GM12878 (cell line): ENCODE measurements at regions not wholly inside any gene's neighbourhood (a gene's known extent, or its start where the extent isn't known, plus 50 kb on each side); places are given as distances from the start of the nearest gene placed in this dataset.

Source experiments
- ATAC-seq: fragments of 200-7000 bp; cut with Tn5 transposase; 3 replicates; pipeline ENCODE4 v1.9.1; 2020; ENCODE audit warnings: mild to moderate bottlenecking, moderate library complexity
- BruUV-seq: library from RNA; stranded (reverse); fragments of 400-500 nt; replicated peaks from 2 replicates; lab custom pipeline; 2021; lab: Mats Ljungman, UMichigan
- CTCF ChIA-PET: fragments of 300-600 bp; sonication (Branson Sonifier 250); formaldehyde crosslinking; extraction: SDS; loops from one replicate; lab custom pipeline; 2021; ENCODE audit warnings: inconsistent platforms; lab: Yijun Ruan, JAX
- POLR2A ChIA-PET: fragments of 350-600 bp; formaldehyde crosslinking; extraction: SDS; loops from one replicate; lab custom pipeline; 2021; ENCODE audit warnings: inconsistent platforms; lab: Charles Lee
- RAD21 ChIA-PET: fragments of 300-600 bp; sonication (Branson Sonifier 250); formaldehyde crosslinking; loops from one replicate; lab custom pipeline; 2023; ENCODE audit warnings: antibody characterized with exemption; ENCODE audit not compliant: unreplicated experiment; lab: Charles Lee
- SMC1A ChIA-PET: fragments of 300-600 bp; sonication (Branson Sonifier 250); formaldehyde crosslinking; loops from one replicate; lab custom pipeline; 2023; ENCODE audit not compliant: unreplicated experiment, uncharacterized antibody; lab: Charles Lee
- DNase-seq: peaks from one replicate; pipeline ENCODE4 v3.0.0-alpha.2; 2011; ENCODE audit warnings: low read depth, low spot score
- FAIRE-seq: peaks from 3 replicates; lab custom pipeline; 2011; peaks lifted over from hg19 to GRCh38; lab: Jason Lieb, UNC
- H2AFZ ChIP-seq: 2 replicates; pipeline ENCODE4 v1.6.0; 2011; ENCODE audit warnings: low read depth, low read length, control low read depth; ENCODE audit not compliant: control insufficient read depth
- H3K27ac ChIP-seq: 2 replicates; pipeline ENCODE4 v1.5.1; 2011; ENCODE audit warnings: control low read depth; ENCODE audit not compliant: control insufficient read depth, insufficient read depth
- H3K27me3 ChIP-seq, 2 experiments: replicated peaks in 1 of 2; 2 replicates each; pipeline versions ENCODE4 v1.6.0 to v1.6.1; 2011; ENCODE audit warnings: low read length in 1 of 2; ENCODE audit not compliant: control insufficient read depth in 2 of 2, insufficient read depth in 2 of 2
- H3K36me3 ChIP-seq, 2 experiments: 2 replicates each; pipeline ENCODE4 v1.5.1; 2011; ENCODE audit warnings: low read length in 1 of 2; ENCODE audit not compliant: control insufficient read depth in 2 of 2, insufficient read depth in 2 of 2
- H3K4me1 ChIP-seq: 2 replicates; pipeline ENCODE4 v1.6.1; 2011; ENCODE audit warnings: mild to moderate bottlenecking, low read length, moderate library complexity, mixed read lengths; ENCODE audit not compliant: control insufficient read depth, insufficient read depth
- H3K4me2 ChIP-seq: 2 replicates; pipeline ENCODE4 v1.6.0; 2011; ENCODE audit warnings: control low read depth; ENCODE audit not compliant: control insufficient read depth, insufficient read depth
- H3K4me3 ChIP-seq: fragments of 200-600 bp; sonication (generic); 2 replicates; pipeline ENCODE4 v1.5.1; 2016
- H3K79me2 ChIP-seq: 2 replicates; pipeline ENCODE4 v1.6.0; 2011; ENCODE audit warnings: low read length; ENCODE audit not compliant: control insufficient read depth, insufficient read depth
- H3K9ac ChIP-seq: 2 replicates; pipeline ENCODE4 v1.8.0; 2011; ENCODE audit warnings: low read length, control low read depth, mixed read lengths; ENCODE audit not compliant: control insufficient read depth, insufficient read depth
- H3K9me3 ChIP-seq: replicated peaks from 3 replicates; pipeline ENCODE4 v1.5.1; 2011; ENCODE audit warnings: mild to moderate bottlenecking, low read length; ENCODE audit not compliant: control insufficient read depth, insufficient read depth
- H4K20me1 ChIP-seq: 2 replicates; pipeline ENCODE4 v1.6.0; 2011; ENCODE audit not compliant: control insufficient read depth, insufficient read depth
- EGR1 ChIP-seq, 2 experiments: IDR thresholded peaks; 1 replicate in 1 of 2; 2 replicates in 1 of 2; pipeline ENCODE4 v1.6.1; 2011 to 2012; ENCODE audit warnings: low read depth in 2 of 2, low read length in 2 of 2, borderline replicate concordance in 1 of 2, mild to moderate bottlenecking in 1 of 2, moderate library complexity in 1 of 2
- IKZF2 ChIP-seq, 2 experiments: fragments of 450-650 bp; IDR thresholded peaks; 2 replicates each; pipeline ENCODE4 v1.6.1; 2017; ENCODE audit warnings: mild to moderate bottlenecking in 2 of 2, moderate library complexity in 2 of 2
- MYB ChIP-seq: fragments of 150-350 bp; IDR thresholded peaks from 2 replicates; pipeline ENCODE4 v1.6.1; 2014; ENCODE audit warnings: mild to moderate bottlenecking, low read depth, low read length, borderline replicate concordance
- RAD21 ChIP-seq: IDR thresholded peaks from 2 replicates; pipeline ENCODE4 v1.6.1; 2011; ENCODE audit warnings: mild to moderate bottlenecking, low read depth, low read length, moderate library complexity; ENCODE audit not compliant: insufficient read depth
- RFX5 ChIP-seq: IDR thresholded peaks from 2 replicates; pipeline ENCODE4 v1.6.1; 2011; ENCODE audit warnings: low read depth, low read length, improper control_type of control experiment
- TCF7 ChIP-seq: IDR thresholded peaks from 2 replicates; pipeline ENCODE4 v1.6.1; 2014; ENCODE audit warnings: antibody characterized with exemption, borderline replicate concordance
- WGBS: methylation state at CpG from one replicate; pipeline ENCODE4 v1.1.6; 2016; ENCODE audit warnings: low lambda C conversion rate; ENCODE audit not compliant: insufficient replicate concordance, insufficient coverage; ENCODE audit errors: missing lambda C conversion rate; 5-methylcytosine and 5-hydroxymethylcytosine counted together
- in situ Hi-C: fragments of 300-500 bp; cut with MboI; formaldehyde crosslinking; loops from 9 replicates; pipeline ENCODE4 v1.14.3; 2018; ENCODE audit warnings: mixed read lengths
- intact Hi-C: fragments of 100-400 bp; cut with micrococcal nuclease; formaldehyde crosslinking; loops from one replicate; pipeline ENCODE4 v1.14.2; 2022; ENCODE audit not compliant: unreplicated experiment
- TF ChIP-seq, protein P1 (sequence below): fragments of 450-650 bp; IDR thresholded peaks from 2 replicates; pipeline ENCODE4 v1.6.1; 2017; ENCODE audit warnings: borderline replicate concordance
- TF ChIP-seq, protein P2 (sequence below): IDR thresholded peaks from 2 replicates; pipeline ENCODE4 v1.6.1; 2011; ENCODE audit warnings: borderline replicate concordance, low read depth, mild to moderate bottlenecking, moderate library complexity, mixed read lengths, low read length; ENCODE audit not compliant: insufficient read depth; ENCODE audit errors: extremely low read length

- TF ChIP-seq RAD21 = no peak
- no peak for TF ChIP-seq MYB
- no peak for TF ChIP-seq RFX5
- TF ChIP-seq TCF7 = no peak
- TF ChIP-seq, all 136 proteins: peak for 0
Observed at GRCh38 chr2:173696274-173696673, 268.9 kb downstream of the SP3 start (continued).

GRCh38 chr2:173697929-173698328 is 267.2 kb downstream of the SP3 start:
- no peaks in the 10 kb centered on the region for H3K9me3 ChIP-seq
- SMC1A ChIA-PET = no interaction called here
- no peaks in the 10 kb centered on the region for H3K27me3 ChIP-seq
- no peak overlapping the region for H2AFZ ChIP-seq
- FAIRE-seq (peak; percentile 64), DNase-seq (no peak), ATAC-seq (no peak)
- RAD21 ChIA-PET = no interaction called here
- H3K4me3 ChIP-seq = no peak overlapping the region
- CTCF ChIA-PET = no interaction called here
- BruUV-seq = no TSS peak
- TF ChIP-seq, protein P1, sequence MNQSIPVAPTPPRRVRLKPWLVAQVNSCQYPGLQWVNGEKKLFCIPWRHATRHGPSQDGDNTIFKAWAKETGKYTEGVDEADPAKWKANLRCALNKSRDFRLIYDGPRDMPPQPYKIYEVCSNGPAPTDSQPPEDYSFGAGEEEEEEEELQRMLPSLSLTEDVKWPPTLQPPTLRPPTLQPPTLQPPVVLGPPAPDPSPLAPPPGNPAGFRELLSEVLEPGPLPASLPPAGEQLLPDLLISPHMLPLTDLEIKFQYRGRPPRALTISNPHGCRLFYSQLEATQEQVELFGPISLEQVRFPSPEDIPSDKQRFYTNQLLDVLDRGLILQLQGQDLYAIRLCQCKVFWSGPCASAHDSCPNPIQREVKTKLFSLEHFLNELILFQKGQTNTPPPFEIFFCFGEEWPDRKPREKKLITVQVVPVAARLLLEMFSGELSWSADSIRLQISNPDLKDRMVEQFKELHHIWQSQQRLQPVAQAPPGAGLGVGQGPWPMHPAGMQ = 0 out of 2 replicates have a peak, but pooled peaks have one; percentile 2
- TF ChIP-seq IKZF2 (IDR thresholded peaks at IDR 0.05) (no peak), EGR1 (IDR thresholded peaks at IDR 0.05; ENCODE audit: borderline replicate concordance in 1 of 2, low read depth in 2 of 2, low read length in 2 of 2) (no peak)
- TF ChIP-seq, protein P2, sequence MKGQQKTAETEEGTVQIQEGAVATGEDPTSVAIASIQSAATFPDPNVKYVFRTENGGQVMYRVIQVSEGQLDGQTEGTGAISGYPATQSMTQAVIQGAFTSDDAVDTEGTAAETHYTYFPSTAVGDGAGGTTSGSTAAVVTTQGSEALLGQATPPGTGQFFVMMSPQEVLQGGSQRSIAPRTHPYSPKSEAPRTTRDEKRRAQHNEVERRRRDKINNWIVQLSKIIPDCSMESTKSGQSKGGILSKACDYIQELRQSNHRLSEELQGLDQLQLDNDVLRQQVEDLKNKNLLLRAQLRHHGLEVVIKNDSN = no peak
- H3K4me2 ChIP-seq = no peak overlapping the region
- H4K20me1 ChIP-seq = no peaks in the 10 kb centered on the region
- no peak overlapping the region for H3K27ac ChIP-seq
- 92% methylated on average over 1 of the region's 1 CpG for WGBS
- intact Hi-C loops (no loop called here), in situ Hi-C loops (no loop called here)
- no peaks in the 10 kb centered on the region for H3K79me2 ChIP-seq
- H3K9ac ChIP-seq = no peak overlapping the region
- H3K4me1 ChIP-seq = no peaks in the 10 kb centered on the region
- POLR2A ChIA-PET = no interaction called here
- H3K36me3 ChIP-seq = no peaks in the 10 kb centered on the region
